Keratinocyte (primary cell): ENCODE measurements at regions not wholly inside any gene's neighbourhood (a gene's known extent, or its start where the extent isn't known, plus 50 kb on each side); places are given as distances from the start of the nearest gene placed in this dataset.

Experiments used
- CTCF ChIP-seq, 3 experiments: IDR thresholded peaks in 1 of 3; conservative IDR thresholded peaks in 1 of 3; optimal IDR thresholded peaks in 1 of 3; 2 replicates in 2 of 3; 3 replicates in 1 of 3; pipeline versions ENCODE3 to v1.5.1; 2011; ENCODE audit warnings: low read length in 3 of 3, mild to moderate bottlenecking in 3 of 3, moderate library complexity in 2 of 3, control low read depth in 1 of 3, inconsistent platforms in 1 of 3; ENCODE audit not compliant: insufficient read depth in 2 of 3; ENCODE audit errors: extremely low read depth in 1 of 3
- EZH2 ChIP-seq: IDR thresholded peaks from one replicate; pipeline ENCODE4 v1.6.1; 2012; ENCODE audit warnings: inconsistent platforms, mild to moderate bottlenecking, low read length, moderate library complexity

DNA sequence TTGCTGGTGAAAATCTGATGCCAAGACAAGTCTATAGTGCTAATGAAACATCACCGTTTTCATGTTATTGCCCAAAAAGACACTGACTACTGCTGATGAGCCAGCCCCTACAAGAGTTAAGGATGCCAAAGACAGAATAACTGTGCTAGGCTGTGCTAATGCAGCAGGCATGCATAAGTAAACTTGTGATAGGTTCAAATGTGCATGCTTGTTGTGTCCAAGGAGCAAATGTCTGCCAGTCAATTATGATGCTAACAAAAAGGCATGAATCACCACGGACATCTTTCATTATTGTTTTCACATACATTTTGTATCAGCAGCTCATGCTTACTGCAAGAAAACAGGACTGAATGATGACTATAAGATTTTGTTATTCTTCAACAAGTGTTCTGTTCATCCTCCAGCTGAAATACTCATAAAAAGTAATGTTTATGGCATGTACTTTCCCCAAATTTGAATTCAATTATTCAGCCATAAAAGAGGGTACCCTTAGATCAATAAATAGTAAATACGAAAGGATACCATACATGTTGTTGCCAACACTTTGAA, 306.9 kb upstream of the ARSJ start:
- TF ChIP-seq CTCF (optimal IDR thresholded peaks at IDR 0.05 in 1 of 3, IDR thresholded peaks at IDR 0.05 in 1 of 3, conservative IDR thresholded peaks at IDR 0.05 in 1 of 3; ENCODE audit: extremely low read depth in 1 of 3, insufficient read depth in 2 of 3, low read length in 3 of 3) (no peak), EZH2 (no peak)
